NCI-H774 (cell line): ENCODE measurements at regions not wholly inside any gene's neighbourhood (a gene's known extent, or its start where the extent isn't known, plus 50 kb on each side); places are given as distances from the start of the nearest gene placed in this dataset.
"Not testable (repeated sequence)": the region's sequence is repeated elsewhere in the genome, so short reads cannot be mapped to it uniquely, and the experiment has no call there.

ENCODE experiments used
- DNase-seq: peaks from one replicate; lab custom pipeline; 2025; lab: John Stamatoyannopoulos, UW

GRCh38 chr6:57860481-57861315, 543.3 kb downstream of the PRIM2 start:
- DNase-seq: not testable (repeated sequence)

- DNase-seq: not testable (repeated sequence)
Measured at GRCh38 chr6:57870083-57870482, 552.7 kb downstream of the PRIM2 start.

GRCh38 chr6:57873424-57873823, 556.0 kb downstream of the PRIM2 start:
- DNase-seq: not testable (repeated sequence)

GRCh38 chr6:57876659-57877058, 559.2 kb downstream of the PRIM2 start:
- DNase-seq: not testable (repeated sequence)

- DNase-seq: not testable (repeated sequence)
Measured at GRCh38 chr6:57877729-57878128, 560.3 kb downstream of the PRIM2 start.

GRCh38 chr6:57878792-57879191, 561.4 kb downstream of the PRIM2 start:
- not testable (repeated sequence) for DNase-seq

GRCh38 chr6:57898850-57899249, 581.4 kb downstream of the PRIM2 start:
- not testable (repeated sequence) for DNase-seq

- not testable (repeated sequence) for DNase-seq
Measured at GRCh38 chr6:57900687-57901399, 583.4 kb downstream of the PRIM2 start.

- not testable (repeated sequence) for DNase-seq
Measured at GRCh38 chr6:57901445-57901844, 584.0 kb downstream of the PRIM2 start.

GRCh38 chr6:57904356-57904755, 586.9 kb downstream of the PRIM2 start:
- not testable (repeated sequence) for DNase-seq

GRCh38 chr6:57915300-57915699, 597.9 kb downstream of the PRIM2 start:
- DNase-seq: not testable (repeated sequence)

- not testable (repeated sequence) for DNase-seq
Measured at GRCh38 chr6:57942966-57943365, 625.5 kb downstream of the PRIM2 start.

GRCh38 chr6:57946084-57946768, 628.8 kb downstream of the PRIM2 start:
- DNase-seq: not testable (repeated sequence)

GRCh38 chr6:57946769-57947091, 629.3 kb downstream of the PRIM2 start:
- not testable (repeated sequence) for DNase-seq

- DNase-seq: not testable (repeated sequence)
Measured at GRCh38 chr6:57948481-57948880, 631.1 kb downstream of the PRIM2 start.

GRCh38 chr6:57950430-57950829, 633.0 kb downstream of the PRIM2 start:
- not testable (repeated sequence) for DNase-seq

GRCh38 chr6:57966757-57967156, 649.3 kb downstream of the PRIM2 start:
- DNase-seq: not testable (repeated sequence)

GRCh38 chr6:57971956-57972355, 654.5 kb downstream of the PRIM2 start:
- not testable (repeated sequence) for DNase-seq

- DNase-seq: no peak
Measured at GRCh38 chr6:57974653-57975052, 657.2 kb downstream of the PRIM2 start.

- not testable (repeated sequence) for DNase-seq
Measured at GRCh38 chr6:57975127-57975526, 657.7 kb downstream of the PRIM2 start.

GRCh38 chr6:57976371-57976770, 658.9 kb downstream of the PRIM2 start:
- DNase-seq: not testable (repeated sequence)

- not testable (repeated sequence) for DNase-seq
Measured at GRCh38 chr6:57983603-57984002, 666.2 kb downstream of the PRIM2 start.
